HepG2 (cell line): ENCODE measurements at regions not wholly inside any gene's neighbourhood (a gene's known extent, or its start where the extent isn't known, plus 50 kb on each side); places are given as distances from the start of the nearest gene placed in this dataset.

ENCODE experiments used
- ATAC-seq: fragments of 200-7000 bp; cut with Tn5 transposase; 3 replicates; pipeline ENCODE4 v1.9.1; 2020; ENCODE audit warnings: mild to moderate bottlenecking, moderate library complexity
- BruUV-seq: library from RNA; stranded (reverse); fragments of 400-500 nt; replicated peaks from 2 replicates; lab custom pipeline; 2021; lab: Mats Ljungman, UMichigan
- CTCF ChIA-PET: fragments of 300-600 bp; formaldehyde crosslinking; extraction: SDS; loops from one replicate; lab custom pipeline; 2021; ENCODE audit warnings: low total read pairs, inconsistent platforms, low intra/inter-chr PET ratio; lab: Yijun Ruan, JAX
- POLR2A ChIA-PET: fragments of 350-600 bp; sonication (Branson Sonifier 250); formaldehyde crosslinking; loops from one replicate; lab custom pipeline; 2020; ENCODE audit warnings: antibody characterized with exemption, inconsistent platforms; lab: Yijun Ruan, JAX
- DNase-seq: peaks from one replicate; pipeline ENCODE4 v3.0.0-alpha.2; 2015; ENCODE audit warnings: low spot score
- FAIRE-seq: peaks from 3 replicates; lab custom pipeline; 2011; peaks lifted over from hg19 to GRCh38; lab: Jason Lieb, UNC
- H2AFZ ChIP-seq: one replicate; pipeline ENCODE4 v1.6.1; 2011; ENCODE audit warnings: low read length, inconsistent platforms
- H3K27ac ChIP-seq: fragments of 300-600 bp; 3 replicates; pipeline ENCODE4 v1.8.0; 2011; ENCODE audit warnings: mixed run types, mild to moderate bottlenecking, mixed read lengths, low read length, inconsistent platforms; ENCODE audit not compliant: insufficient read depth; ENCODE audit errors: extremely low read length
- H3K27me3 ChIP-seq, 2 experiments: fragments of 200-600 bp in 1 of 2; 2 replicates in 1 of 2; 3 replicates in 1 of 2; pipeline versions ENCODE4 v1.6.0 to v1.8.0; 2011; ENCODE audit warnings: low read length in 2 of 2, mild to moderate bottlenecking in 2 of 2, moderate library complexity in 2 of 2, inconsistent platforms in 1 of 2; ENCODE audit not compliant: insufficient read depth in 2 of 2, control insufficient read depth in 1 of 2
- H3K36me3 ChIP-seq, 2 experiments: fragments of 200-600 bp in 1 of 2; replicated peaks in 1 of 2; 2 replicates in 1 of 2; 3 replicates in 1 of 2; pipeline versions ENCODE4 v1.5.1 to v1.8.0; 2011; ENCODE audit warnings: low read length in 2 of 2, inconsistent platforms in 1 of 2; ENCODE audit not compliant: insufficient read depth in 2 of 2, control insufficient read depth in 1 of 2
- H3K4me1 ChIP-seq: 2 replicates; pipeline ENCODE4 v1.5.1; 2012; ENCODE audit warnings: low read length, inconsistent platforms; ENCODE audit not compliant: insufficient read depth
- H3K4me2 ChIP-seq: 2 replicates; pipeline ENCODE4 v1.6.0; 2011; ENCODE audit warnings: low read depth, low read length, inconsistent platforms
- H3K4me3 ChIP-seq, 3 experiments: fragments of 200-600 bp in 1 of 3; sonication (generic), shearing (Covaris generic) in 1 of 3; replicated peaks in 1 of 3; 2 replicates each; pipeline ENCODE4 v1.5.1; 2011 to 2016; ENCODE audit warnings: low read length in 3 of 3, inconsistent platforms in 2 of 3, low read depth in 2 of 3, mild to moderate bottlenecking in 2 of 3, control low read depth in 1 of 3, mixed read lengths in 1 of 3; ENCODE audit not compliant: insufficient read depth in 1 of 3
- H3K79me2 ChIP-seq: one replicate; pipeline ENCODE4 v1.6.1; 2011; ENCODE audit warnings: low read length, inconsistent platforms; ENCODE audit not compliant: insufficient read depth
- H3K9ac ChIP-seq: 2 replicates; pipeline ENCODE4 v1.6.0; 2011; ENCODE audit warnings: mild to moderate bottlenecking, low read depth, low read length, inconsistent platforms; ENCODE audit not compliant: insufficient read depth
- H3K9me3 ChIP-seq: 2 replicates; pipeline ENCODE4 v1.5.1; 2012; ENCODE audit warnings: mild to moderate bottlenecking, low read length
- H4K20me1 ChIP-seq: 2 replicates; pipeline ENCODE4 v1.6.0; 2011; ENCODE audit warnings: inconsistent platforms, mild to moderate bottlenecking, low read length, moderate library complexity; ENCODE audit not compliant: insufficient read depth
- NCOA5 ChIP-seq: sonication (generic); formaldehyde crosslinking; IDR thresholded peaks from 2 replicates; pipeline ENCODE4 v1.4.0; 2020; ENCODE audit warnings: missing genetic modification reagents
- WGBS: methylation state at CpG from one replicate; pipeline ENCODE4 v1.1.6; 2017; ENCODE audit warnings: low lambda C conversion rate; 5-methylcytosine and 5-hydroxymethylcytosine counted together
- in situ Hi-C: cut with HindIII; loops from 2 replicates; pipeline ENCODE4 v1.10.0; 2017; ENCODE audit warnings: low pct_unique_long_range_greater_than_20kb; ENCODE audit not compliant: extremely low pct_ligation_motif_present
- intact Hi-C: fragments of 100-400 bp; cut with micrococcal nuclease; formaldehyde crosslinking; loops from one replicate; pipeline ENCODE4 v1.10.0; 2022; ENCODE audit not compliant: unreplicated experiment
- TF ChIP-seq, protein P1 (sequence below): sonication (generic); formaldehyde crosslinking; IDR thresholded peaks from 2 replicates; pipeline ENCODE4 v1.5.0; 2020; ENCODE audit warnings: mild to moderate bottlenecking, missing genetic modification reagents, borderline replicate concordance
- TF ChIP-seq, protein P2 (sequence below): sonication (generic); formaldehyde crosslinking; IDR thresholded peaks from 2 replicates; pipeline ENCODE4 v1.5.0; 2020; ENCODE audit warnings: missing genetic modification reagents

DNA sequence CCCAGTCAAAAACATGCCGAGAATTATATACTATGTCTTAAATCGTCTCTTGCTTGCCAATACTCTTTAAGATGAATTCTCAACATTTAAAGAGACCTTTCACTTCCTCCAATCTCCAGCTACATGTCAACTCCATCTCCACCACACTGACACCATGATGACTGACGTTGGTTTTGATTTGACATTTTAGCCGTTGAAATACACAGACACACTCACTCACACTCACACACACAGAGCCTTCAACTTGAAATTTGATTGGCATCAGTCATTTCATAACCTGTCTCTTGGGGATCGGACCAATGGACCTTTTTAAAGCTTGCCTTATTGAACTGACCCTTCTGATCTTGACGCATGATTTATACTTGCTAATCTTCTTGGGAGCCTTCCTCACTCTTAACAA is 230.8 kb upstream of the PIK3C3 start:
- Histone ChIP-seq H4K20me1 (no peaks in the 10 kb centered on the region), H3K4me1 (no peaks in the 10 kb centered on the region), H3K27me3 (no peaks in the 10 kb centered on the region; a peak in 1 of 5 replicates), H3K36me3 (no peaks in the 10 kb centered on the region), H3K9me3 (no peaks in the 10 kb centered on the region), H3K4me3 (no peak overlapping the region), H3K79me2 (no peaks in the 10 kb centered on the region), H3K9ac (no peak overlapping the region)
- no peak for DNase-seq
- WGBS = 18% methylated on average over 6 of the region's 6 CpGs
- in situ Hi-C loops (no loop called here), intact Hi-C loops (no loop called here)
- ATAC-seq = no peak
- BruUV-seq = no TSS peak
- CTCF ChIA-PET = no interaction called here
- TF ChIP-seq, protein P1, sequence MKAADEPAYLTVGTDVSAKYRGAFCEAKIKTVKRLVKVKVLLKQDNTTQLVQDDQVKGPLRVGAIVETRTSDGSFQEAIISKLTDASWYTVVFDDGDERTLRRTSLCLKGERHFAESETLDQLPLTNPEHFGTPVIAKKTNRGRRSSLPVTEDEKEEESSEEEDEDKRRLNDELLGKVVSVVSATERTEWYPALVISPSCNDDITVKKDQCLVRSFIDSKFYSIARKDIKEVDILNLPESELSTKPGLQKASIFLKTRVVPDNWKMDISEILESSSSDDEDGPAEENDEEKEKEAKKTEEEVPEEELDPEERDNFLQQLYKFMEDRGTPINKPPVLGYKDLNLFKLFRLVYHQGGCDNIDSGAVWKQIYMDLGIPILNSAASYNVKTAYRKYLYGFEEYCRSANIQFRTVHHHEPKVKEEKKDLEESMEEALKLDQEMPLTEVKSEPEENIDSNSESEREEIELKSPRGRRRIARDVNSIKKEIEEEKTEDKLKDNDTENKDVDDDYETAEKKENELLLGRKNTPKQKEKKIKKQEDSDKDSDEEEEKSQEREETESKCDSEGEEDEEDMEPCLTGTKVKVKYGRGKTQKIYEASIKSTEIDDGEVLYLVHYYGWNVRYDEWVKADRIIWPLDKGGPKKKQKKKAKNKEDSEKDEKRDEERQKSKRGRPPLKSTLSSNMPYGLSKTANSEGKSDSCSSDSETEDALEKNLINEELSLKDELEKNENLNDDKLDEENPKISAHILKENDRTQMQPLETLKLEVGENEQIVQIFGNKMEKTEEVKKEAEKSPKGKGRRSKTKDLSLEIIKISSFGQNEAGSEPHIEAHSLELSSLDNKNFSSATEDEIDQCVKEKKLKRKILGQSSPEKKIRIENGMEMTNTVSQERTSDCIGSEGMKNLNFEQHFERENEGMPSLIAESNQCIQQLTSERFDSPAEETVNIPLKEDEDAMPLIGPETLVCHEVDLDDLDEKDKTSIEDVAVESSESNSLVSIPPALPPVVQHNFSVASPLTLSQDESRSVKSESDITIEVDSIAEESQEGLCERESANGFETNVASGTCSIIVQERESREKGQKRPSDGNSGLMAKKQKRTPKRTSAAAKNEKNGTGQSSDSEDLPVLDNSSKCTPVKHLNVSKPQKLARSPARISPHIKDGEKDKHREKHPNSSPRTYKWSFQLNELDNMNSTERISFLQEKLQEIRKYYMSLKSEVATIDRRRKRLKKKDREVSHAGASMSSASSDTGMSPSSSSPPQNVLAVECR = no peak
- TF ChIP-seq, protein P2, sequence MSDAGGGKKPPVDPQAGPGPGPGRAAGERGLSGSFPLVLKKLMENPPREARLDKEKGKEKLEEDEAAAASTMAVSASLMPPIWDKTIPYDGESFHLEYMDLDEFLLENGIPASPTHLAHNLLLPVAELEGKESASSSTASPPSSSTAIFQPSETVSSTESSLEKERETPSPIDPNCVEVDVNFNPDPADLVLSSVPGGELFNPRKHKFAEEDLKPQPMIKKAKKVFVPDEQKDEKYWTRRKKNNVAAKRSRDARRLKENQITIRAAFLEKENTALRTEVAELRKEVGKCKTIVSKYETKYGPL = no peak
- no peak for TF ChIP-seq NCOA5 (CRISPR knock-in tag)
- TF ChIP-seq, all 625 proteins: peak for 0
- H3K27ac ChIP-seq = no peak overlapping the region
- POLR2A ChIA-PET = no interaction called here
- H3K4me2 ChIP-seq = no peak overlapping the region
- no peak for FAIRE-seq
- H2AFZ ChIP-seq = no peak overlapping the region
